GM21723 (cell line): ENCODE measurements at regions not wholly inside any gene's neighbourhood (a gene's known extent, or its start where the extent isn't known, plus 50 kb on each side); places are given as distances from the start of the nearest gene placed in this dataset.
"Not testable (repeated sequence)": the region's sequence is repeated elsewhere in the genome, so short reads cannot be mapped to it uniquely, and the experiment has no call there.

Source experiments
- ATAC-seq: cut with Tn5 transposase; IDR thresholded peaks from one replicate; pipeline ENCODE4 v1.9.1; 2021; ENCODE audit warnings: mild to moderate bottlenecking, moderate library complexity; ENCODE audit not compliant: unreplicated experiment

- ATAC-seq = no peak
Measured at GRCh38 chrX:13387666-13388494, 68.0 kb upstream of the ATXN3L start.

GRCh38 chrX:13386636-13387035, 66.8 kb upstream of the ATXN3L start:
- no peak for ATAC-seq

GRCh38 chrX:13386092-13386491, 66.2 kb upstream of the ATXN3L start:
- ATAC-seq = no peak

GRCh38 chrX:13383907-13384306, 64.1 kb upstream of the ATXN3L start:
- ATAC-seq = no peak

GRCh38 chrX:13381514-13381913, 61.7 kb upstream of the ATXN3L start:
- ATAC-seq = no peak

- no peak for ATAC-seq
Measured at GRCh38 chrX:13380211-13380610, 60.4 kb upstream of the ATXN3L start.

GRCh38 chrX:13378562-13379518, 59.0 kb upstream of the ATXN3L start:
- ATAC-seq = not testable (repeated sequence)

- ATAC-seq = no peak
Measured at GRCh38 chrX:13377550-13377934, 57.7 kb upstream of the ATXN3L start.

GRCh38 chrX:13376857-13377549, 57.1 kb upstream of the ATXN3L start:
- ATAC-seq = no peak

- ATAC-seq = not testable (repeated sequence)
Measured at GRCh38 chrX:13375596-13375995, 55.7 kb upstream of the ATXN3L start.

- no peak for ATAC-seq
Measured at GRCh38 chrX:13374364-13374763, 54.5 kb upstream of the ATXN3L start.

- ATAC-seq = no peak
Measured at GRCh38 chrX:13373431-13374187, 53.8 kb upstream of the ATXN3L start.

GRCh38 chrX:13373027-13373426, 53.2 kb upstream of the ATXN3L start:
- no peak for ATAC-seq

- ATAC-seq = no peak
Measured at GRCh38 chrX:13372203-13372980, 52.5 kb upstream of the ATXN3L start.

- no peak for ATAC-seq
Measured at GRCh38 chrX:13371186-13371585, 51.3 kb upstream of the ATXN3L start.

- no peak for ATAC-seq
Measured at GRCh38 chrX:13370713-13371112, 50.9 kb upstream of the ATXN3L start.
